CD8-positive, alpha-beta memory T cell (primary cell): ENCODE measurements at regions not wholly inside any gene's neighbourhood (a gene's known extent, or its start where the extent isn't known, plus 50 kb on each side); places are given as distances from the start of the nearest gene placed in this dataset.

Source experiments
- CTCF ChIA-PET: fragments of 350-600 bp; sonication (Branson Sonifier 250); formaldehyde crosslinking; loops from one replicate; lab custom pipeline; 2021; ENCODE audit warnings: antibody characterized with exemption; lab: Charles Lee
- POLR2A ChIA-PET: fragments of 350-600 bp; sonication (Branson Sonifier 250); formaldehyde crosslinking; loops from one replicate; lab custom pipeline; 2021; ENCODE audit warnings: antibody characterized with exemption; lab: Charles Lee
- DNase-seq, 5 donors: peaks; one replicate each; pipeline versions ENCODE4 v3.0.0 to v3.0.0-alpha.2; 2020 to 2022; ENCODE audit warnings: mixed read lengths in 1 of 5
- H3K27ac ChIP-seq: one replicate; pipeline ENCODE4 v1.7.0; 2013; ENCODE audit warnings: low read depth, mild to moderate bottlenecking, low read length, moderate library complexity
- H3K27me3 ChIP-seq: 2 replicates; pipeline ENCODE4 v1.7.0; 2013; ENCODE audit warnings: low read length, mild to moderate bottlenecking; ENCODE audit not compliant: insufficient read depth, poor library complexity, severe bottlenecking
- H3K36me3 ChIP-seq: 2 replicates; pipeline ENCODE4 v1.7.0; 2013; ENCODE audit warnings: mild to moderate bottlenecking, low read length, moderate library complexity; ENCODE audit not compliant: insufficient read depth
- H3K4me1 ChIP-seq: 2 replicates; pipeline ENCODE4 v1.7.0; 2013; ENCODE audit warnings: mild to moderate bottlenecking, low read length, moderate library complexity; ENCODE audit not compliant: insufficient read depth
- H3K4me3 ChIP-seq: 2 replicates; pipeline ENCODE4 v1.7.0; 2013; ENCODE audit warnings: mild to moderate bottlenecking, low read length
- H3K9me3 ChIP-seq: 2 replicates; pipeline ENCODE4 v1.7.0; 2013; ENCODE audit warnings: mild to moderate bottlenecking, low read length
- H3K27ac Mint-ChIP-seq, 8 donors: one replicate each; pipeline ENCODE4 v1.8.0; 2020 to 2021; ENCODE audit warnings: mixed read lengths in 8 of 8, mild to moderate bottlenecking in 6 of 8, inconsistent platforms in 3 of 8, moderate library complexity in 3 of 8
- H3K27me3 Mint-ChIP-seq, 2 donors: one replicate each; pipeline ENCODE4 v1.8.0; 2020 to 2021; ENCODE audit warnings: mixed read lengths in 2 of 2, mild to moderate bottlenecking in 1 of 2, moderate library complexity in 1 of 2
- H3K36me3 Mint-ChIP-seq, 3 donors: one replicate each; pipeline ENCODE4 v1.8.0; 2020 to 2021; ENCODE audit warnings: mixed read lengths in 3 of 3, inconsistent platforms in 1 of 3, mild to moderate bottlenecking in 1 of 3
- H3K4me1 Mint-ChIP-seq, 3 donors: one replicate each; pipeline ENCODE4 v1.8.0; 2020 to 2021; ENCODE audit warnings: mixed read lengths in 3 of 3, inconsistent platforms in 1 of 3, mild to moderate bottlenecking in 1 of 3
- H3K4me3 Mint-ChIP-seq, 7 donors: one replicate each; pipeline ENCODE4 v1.8.0; 2020 to 2021; ENCODE audit warnings: mixed read lengths in 7 of 7, mild to moderate bottlenecking in 6 of 7, moderate library complexity in 4 of 7, inconsistent platforms in 2 of 7
- H3K9me3 Mint-ChIP-seq, 5 donors: one replicate each; pipeline ENCODE4 v1.8.0; 2020 to 2022; ENCODE audit warnings: mixed read lengths in 5 of 5, mild to moderate bottlenecking in 3 of 5, moderate library complexity in 2 of 5, inconsistent platforms in 1 of 5

- ChIA-PET POLR2A (no interaction called here), CTCF (interaction anchor here (1.8 to 8.1 kb wide), 2 partner anchors 85 to 99 kb away, joined by 4 to 90 read pairs; no protein-coding TSS in a partner anchor)
- Histone ChIP-seq H3K4me1 (no peaks in the 10 kb centered on the region), H3K36me3 (no peaks in the 10 kb centered on the region), H3K9me3 (no peaks in the 10 kb centered on the region), H3K27ac (no peak overlapping the region), H3K4me3 (no peak overlapping the region), H3K27me3 (no peaks in the 10 kb centered on the region)
- Mint-ChIP-seq H3K4me1 (no peaks in the 10 kb centered on the region), H3K4me3 (no peak overlapping the region), H3K9me3 (no peaks in the 10 kb centered on the region), H3K27ac (no peak overlapping the region), H3K36me3 (no peaks in the 10 kb centered on the region), H3K27me3 (peaks cover 12 to 13% of the 10 kb centered on the region in 2 donors)
- no peak for DNase-seq
Observed at GRCh38 chr1:201707656-201708055, 121.3 kb upstream of the IPO9 start.

- H3K4me3 ChIP-seq, result no peak overlapping the region
- H3K4me1 ChIP-seq, result no peaks in the 10 kb centered on the region
- no peaks in the 10 kb centered on the region for H3K9me3 Mint-ChIP-seq
- no peaks in the 10 kb centered on the region for H3K27me3 ChIP-seq
- H3K36me3 ChIP-seq, result no peaks in the 10 kb centered on the region
- POLR2A ChIA-PET, result no interaction called here
- no peak overlapping the region for H3K27ac Mint-ChIP-seq
- no peak overlapping the region for H3K27ac ChIP-seq
- H3K27me3 Mint-ChIP-seq, result peaks cover 12 to 13% of the 10 kb centered on the region in 2 donors
- CTCF ChIA-PET, result interaction anchor here (0.7 to 8.1 kb wide), 4 partner anchors 17 to 149 kb away, joined by 3 to 90 read pairs (median 4); no protein-coding TSS in a partner anchor
- H3K9me3 ChIP-seq, result no peaks in the 10 kb centered on the region
- H3K4me3 Mint-ChIP-seq, result no peak overlapping the region
- no peaks in the 10 kb centered on the region for H3K36me3 Mint-ChIP-seq
- H3K4me1 Mint-ChIP-seq, result no peaks in the 10 kb centered on the region
- DNase-seq, result no peak
Observed at GRCh38 chr1:201708085-201708512, 120.9 kb upstream of the IPO9 start.

- Mint-ChIP-seq H3K4me1 (no peaks in the 10 kb centered on the region), H3K27me3 (peaks cover 12 to 13% of the 10 kb centered on the region in 2 donors), H3K9me3 (no peaks in the 10 kb centered on the region), H3K36me3 (no peaks in the 10 kb centered on the region), H3K4me3 (no peak overlapping the region), H3K27ac (peak overlapping the region in 1 of 8 donors; percentile 60)
- H3K9me3 ChIP-seq, result no peaks in the 10 kb centered on the region
- DNase-seq, result no peak
- POLR2A ChIA-PET, result no interaction called here
- H3K36me3 ChIP-seq, result no peaks in the 10 kb centered on the region
- no peak overlapping the region for H3K27ac ChIP-seq
- H3K4me3 ChIP-seq, result no peak overlapping the region
- no peaks in the 10 kb centered on the region for H3K4me1 ChIP-seq
- H3K27me3 ChIP-seq, result no peaks in the 10 kb centered on the region
- CTCF ChIA-PET, result interaction anchor here (0.7 to 8.1 kb wide), 8 partner anchors 12 to 150 kb away, joined by 3 to 90 read pairs (median 4); no protein-coding TSS in a partner anchor
Observed at GRCh38 chr1:201708691-201709090, 120.3 kb upstream of the IPO9 start.

- no peaks in the 10 kb centered on the region for H3K9me3 ChIP-seq
- DNase-seq, result peak; percentile 12 to 66 (median 16)
- POLR2A ChIA-PET, result no interaction called here
- H3K27ac Mint-ChIP-seq, result no peak overlapping the region
- H3K4me1 Mint-ChIP-seq, result no peaks in the 10 kb centered on the region
- peaks cover 10 to 12% of the 10 kb centered on the region in 2 donors for H3K27me3 Mint-ChIP-seq
- no peak overlapping the region for H3K4me3 Mint-ChIP-seq
- no peak overlapping the region for H3K27ac ChIP-seq
- H3K9me3 Mint-ChIP-seq, result no peaks in the 10 kb centered on the region
- H3K27me3 ChIP-seq, result no peaks in the 10 kb centered on the region
- CTCF ChIA-PET, result interaction anchor here (0.9 to 8.1 kb wide), 8 partner anchors 8 to 101 kb away, joined by 3 to 90 read pairs (median 4); no protein-coding TSS in a partner anchor
- H3K4me1 ChIP-seq, result no peaks in the 10 kb centered on the region
- H3K36me3 Mint-ChIP-seq, result no peaks in the 10 kb centered on the region
- no peak overlapping the region for H3K4me3 ChIP-seq
- H3K36me3 ChIP-seq, result no peaks in the 10 kb centered on the region
Observed at GRCh38 chr1:201709564-201710295, 119.2 kb upstream of the IPO9 start.

- H3K27me3 Mint-ChIP-seq, result peaks cover under 1 to 10% of the 10 kb centered on the region in 2 donors
- CTCF ChIA-PET, result interaction anchor here (0.6 to 8.1 kb wide), 3 partner anchors 9 to 82 kb away, joined by 3 to 90 read pairs (median 3); no protein-coding TSS in a partner anchor
- H3K4me3 Mint-ChIP-seq, result no peak overlapping the region
Observed at GRCh38 chr1:201710632-201711597, 118.0 kb upstream of the IPO9 start.

GRCh38 chr1:201711811-201712210 is 117.1 kb upstream of the IPO9 start:
- Histone ChIP-seq H3K4me3 (no peak overlapping the region), H3K9me3 (no peaks in the 10 kb centered on the region), H3K36me3 (no peaks in the 10 kb centered on the region), H3K27me3 (no peaks in the 10 kb centered on the region), H3K4me1 (no peaks in the 10 kb centered on the region), H3K27ac (no peak overlapping the region)
- no peaks in the 10 kb centered on the region for H3K9me3 Mint-ChIP-seq
- H3K27me3 Mint-ChIP-seq, result peaks cover 0 to 7% of the 10 kb centered on the region in 2 donors
- no peaks in the 10 kb centered on the region for H3K4me1 Mint-ChIP-seq
- no peak overlapping the region for H3K4me3 Mint-ChIP-seq
- no peak for DNase-seq
- ChIA-PET POLR2A (no interaction called here), CTCF (interaction anchor here (1.1 to 8.1 kb wide), 2 partner anchors 10 to 81 kb away, joined by 3 to 90 read pairs; no protein-coding TSS in a partner anchor)
- no peak overlapping the region for H3K27ac Mint-ChIP-seq
- H3K36me3 Mint-ChIP-seq, result no peaks in the 10 kb centered on the region

More at GRCh38 chr1:201710632-201711597, 118.0 kb upstream of the IPO9 start:
- Mint-ChIP-seq H3K27ac (no peak overlapping the region), H3K9me3 (no peaks in the 10 kb centered on the region), H3K4me1 (no peaks in the 10 kb centered on the region), H3K36me3 (no peaks in the 10 kb centered on the region)
- Histone ChIP-seq H3K27me3 (no peaks in the 10 kb centered on the region), H3K9me3 (no peaks in the 10 kb centered on the region), H3K27ac (no peak overlapping the region), H3K4me1 (no peaks in the 10 kb centered on the region), H3K36me3 (no peaks in the 10 kb centered on the region), H3K4me3 (no peak overlapping the region)
- POLR2A ChIA-PET, result no interaction called here
- DNase-seq, result no peak

- POLR2A ChIA-PET, result no interaction called here
- Histone ChIP-seq H3K9me3 (no peaks in the 10 kb centered on the region), H3K4me1 (no peaks in the 10 kb centered on the region), H3K36me3 (no peaks in the 10 kb centered on the region), H3K27me3 (no peaks in the 10 kb centered on the region), H3K27ac (no peak overlapping the region), H3K4me3 (no peak overlapping the region)
- Mint-ChIP-seq H3K4me1 (no peaks in the 10 kb centered on the region), H3K27ac (peak overlapping the region in 1 of 8 donors; percentile 68), H3K4me3 (no peak overlapping the region), H3K36me3 (no peaks in the 10 kb centered on the region), H3K9me3 (no peaks in the 10 kb centered on the region), H3K27me3 (peaks cover 0 to 9% of the 10 kb centered on the region in 2 donors)
- no peak for DNase-seq
- CTCF ChIA-PET, result interaction anchor here (0.7 to 8.1 kb wide), 4 partner anchors 9 to 302 kb away, joined by 3 to 90 read pairs (median 6); no protein-coding TSS in a partner anchor
Observed at GRCh38 chr1:201712387-201713085, 116.4 kb upstream of the IPO9 start.
